NCI-H69 (cell line): ENCODE measurements at regions not wholly inside any gene's neighbourhood (a gene's known extent, or its start where the extent isn't known, plus 50 kb on each side); places are given as distances from the start of the nearest gene placed in this dataset.

ENCODE experiments used
- DNase-seq: peaks from one replicate; lab custom pipeline; 2025; lab: John Stamatoyannopoulos, UW

GRCh38 chr10:85145966-85146365 is 817.6 kb downstream of the CCSER2 start:
- DNase-seq: no peak

- peak; percentile 34 for DNase-seq
Measured at GRCh38 chr10:85147346-85148250, 819.2 kb downstream of the CCSER2 start.

- no peak for DNase-seq
Measured at GRCh38 chr10:85148693-85149640, 820.6 kb downstream of the CCSER2 start.

- DNase-seq: no peak
Measured at GRCh38 chr10:85149766-85150165, 821.4 kb downstream of the CCSER2 start.

- DNase-seq: no peak
Measured at GRCh38 chr10:85151506-85151905, 823.1 kb downstream of the CCSER2 start.

GRCh38 chr10:85152496-85152895 is 824.1 kb downstream of the CCSER2 start:
- DNase-seq: no peak

GRCh38 chr10:85152911-85153310 is 824.5 kb downstream of the CCSER2 start:
- no peak for DNase-seq

- DNase-seq: no peak
Measured at GRCh38 chr10:85157206-85157605, 828.8 kb downstream of the CCSER2 start.

GRCh38 chr10:85168243-85168642 is 839.9 kb downstream of the CCSER2 start:
- DNase-seq: peak; percentile 21

- DNase-seq: no peak
Measured at GRCh38 chr10:85170026-85170425, 841.6 kb downstream of the CCSER2 start.

GRCh38 chr10:85175635-85176034 is 847.2 kb downstream of the CCSER2 start:
- DNase-seq: peak; percentile 50

GRCh38 chr10:85177767-85178166 is 849.4 kb downstream of the CCSER2 start:
- no peak for DNase-seq

- DNase-seq: no peak
Measured at GRCh38 chr10:85187047-85187446, 858.7 kb downstream of the CCSER2 start.

- no peak for DNase-seq
Measured at GRCh38 chr10:85188770-85189484, 860.5 kb downstream of the CCSER2 start.

GRCh38 chr10:85193796-85194195 is 865.4 kb downstream of the CCSER2 start:
- DNase-seq: no peak

GRCh38 chr10:85194706-85195105 is 866.3 kb downstream of the CCSER2 start:
- no peak for DNase-seq

GRCh38 chr10:85195596-85195995 is 867.2 kb downstream of the CCSER2 start:
- DNase-seq: no peak

GRCh38 chr10:85204814-85205213 is 876.4 kb downstream of the CCSER2 start:
- no peak for DNase-seq

GRCh38 chr10:85212526-85212925 is 884.1 kb downstream of the CCSER2 start:
- peak; percentile 72 for DNase-seq

- DNase-seq: no peak
Measured at GRCh38 chr10:85213493-85213892, 885.1 kb downstream of the CCSER2 start.

- DNase-seq: no peak
Measured at GRCh38 chr10:85222300-85222699, 893.9 kb downstream of the CCSER2 start.

GRCh38 chr10:85224366-85224940 is 896.1 kb downstream of the CCSER2 start:
- peak; percentile 84 for DNase-seq
